SK-N-SH treated with all-trans-retinoic acid at 6 μM for 48 hours (cell line): ENCODE measurements at regions not wholly inside any gene's neighbourhood (a gene's known extent, or its start where the extent isn't known, plus 50 kb on each side); places are given as distances from the start of the nearest gene placed in this dataset.

ENCODE experiments used
- ATAC-seq: fragments of 200-7000 bp; cut with Tn5 transposase; 3 replicates; pipeline ENCODE4 v1.9.1; 2020; ENCODE audit warnings: mild to moderate bottlenecking, moderate library complexity
- BACH2 ChIP-seq: fragments of 250-450 bp; sonication (Bioruptor Pico); IDR thresholded peaks from 2 replicates; pipeline ENCODE4 v1.9.0; 2021; ENCODE audit warnings: mild to moderate bottlenecking, borderline replicate concordance
- CREB5 ChIP-seq: fragments of 250-450 bp; sonication (Bioruptor Pico); IDR thresholded peaks from 2 replicates; pipeline ENCODE4 v1.5.1; 2020; ENCODE audit warnings: low read depth, mild to moderate bottlenecking, moderate library complexity
- CSDC2 ChIP-seq: fragments of 250-450 bp; sonication (Bioruptor Pico); IDR thresholded peaks from 2 replicates; pipeline ENCODE4 v1.5.0; 2020; ENCODE audit warnings: mild to moderate bottlenecking, moderate library complexity
- CSRNP3 ChIP-seq: fragments of 250-450 bp; sonication (Bioruptor Pico); IDR thresholded peaks from 2 replicates; pipeline ENCODE4 v1.5.1; 2021; ENCODE audit warnings: mild to moderate bottlenecking, moderate library complexity
- ESRRG ChIP-seq: fragments of 250-450 bp; sonication (Bioruptor Pico); IDR thresholded peaks from 2 replicates; pipeline ENCODE4 v1.6.1; 2021; ENCODE audit warnings: mild to moderate bottlenecking
- GLIS3 ChIP-seq: fragments of 250-450 bp; sonication (Bioruptor Pico); IDR thresholded peaks from 2 replicates; pipeline ENCODE4 v1.5.0; 2020; ENCODE audit warnings: mild to moderate bottlenecking, moderate library complexity
- ISL1 ChIP-seq: fragments of 250-450 bp; sonication (Bioruptor Pico); IDR thresholded peaks from 2 replicates; pipeline ENCODE4 v2.1.2; 2022; ENCODE audit warnings: mild to moderate bottlenecking, moderate library complexity
- OSR1 ChIP-seq: fragments of 250-450 bp; sonication (Bioruptor Pico); IDR thresholded peaks from 2 replicates; pipeline ENCODE4 v1.8.0; 2022; ENCODE audit warnings: moderate library complexity, mild to moderate bottlenecking, inconsistent platforms
- PATZ1 ChIP-seq: fragments of 250-450 bp; sonication (Bioruptor Pico); IDR thresholded peaks from 2 replicates; pipeline ENCODE4 v1.8.0; 2020; ENCODE audit warnings: mild to moderate bottlenecking, moderate library complexity, borderline replicate concordance
- POU6F1 ChIP-seq: fragments of 250-450 bp; sonication (Bioruptor Pico); IDR thresholded peaks from 2 replicates; pipeline ENCODE4 v1.8.0; 2021; ENCODE audit warnings: low read depth, mild to moderate bottlenecking, moderate library complexity, borderline replicate concordance
- RARB ChIP-seq: fragments of 250-450 bp; sonication (Bioruptor Pico); IDR thresholded peaks from 2 replicates; pipeline ENCODE4 v1.8.0; 2021; ENCODE audit warnings: mild to moderate bottlenecking, moderate library complexity
- SNAI2 ChIP-seq: fragments of 250-450 bp; sonication (Bioruptor Pico); IDR thresholded peaks from 2 replicates; pipeline ENCODE4 v1.5.0; 2020; ENCODE audit warnings: mild to moderate bottlenecking, moderate library complexity
- TCF4 ChIP-seq: fragments of 250-450 bp; sonication (Bioruptor Pico); IDR thresholded peaks from 2 replicates; pipeline ENCODE4 v1.8.0; 2021; ENCODE audit warnings: mild to moderate bottlenecking, moderate library complexity, borderline replicate concordance
- TOX ChIP-seq: fragments of 250-450 bp; sonication (Bioruptor Pico); IDR thresholded peaks from 2 replicates; pipeline ENCODE4 v1.8.0; 2021; ENCODE audit warnings: mild to moderate bottlenecking, moderate library complexity, borderline replicate concordance
- TSHZ2 ChIP-seq: fragments of 250-450 bp; sonication (Bioruptor Pico); IDR thresholded peaks from 2 replicates; pipeline ENCODE4 v1.5.0; 2020; ENCODE audit warnings: mild to moderate bottlenecking, moderate library complexity
- ZC3H10 ChIP-seq: fragments of 250-450 bp; sonication (Bioruptor Pico); IDR thresholded peaks from 2 replicates; pipeline ENCODE4 v1.5.1; 2021; ENCODE audit warnings: mild to moderate bottlenecking, moderate library complexity
- ZFP3 ChIP-seq: fragments of 250-450 bp; sonication (Bioruptor Pico); IDR thresholded peaks from 2 replicates; pipeline ENCODE4 v1.5.0; 2020; ENCODE audit warnings: mild to moderate bottlenecking, moderate library complexity
- ZFP30 ChIP-seq: fragments of 450-650 bp; formaldehyde crosslinking; IDR thresholded peaks from 2 replicates; pipeline ENCODE4 v1.5.0; 2022; ENCODE audit warnings: mild to moderate bottlenecking, moderate library complexity
- ZNF70 ChIP-seq: fragments of 450-650 bp; formaldehyde crosslinking; IDR thresholded peaks from 2 replicates; pipeline ENCODE4 v1.5.0; 2020; ENCODE audit warnings: mild to moderate bottlenecking, moderate library complexity
- ZNF8 ChIP-seq: fragments of 450-650 bp; formaldehyde crosslinking; IDR thresholded peaks from 2 replicates; pipeline ENCODE4 v1.5.0; 2020; ENCODE audit warnings: mild to moderate bottlenecking, moderate library complexity

GRCh38 chr10:83931669-83932068, 207.6 kb upstream of the GHITM start:
- TF ChIP-seq RARB (CRISPR knock-in tag) (no peak), ZNF70 (no peak), ZNF8 (CRISPR knock-in tag) (no peak), ZFP3 (CRISPR knock-in tag) (no peak), SNAI2 (CRISPR knock-in tag) (no peak), CSRNP3 (CRISPR knock-in tag) (no peak), TCF4 (CRISPR knock-in tag) (no peak), ZC3H10 (no peak), OSR1 (CRISPR knock-in tag) (no peak), ESRRG (CRISPR knock-in tag) (no peak)
- ATAC-seq, result no peak

GRCh38 chr10:83932245-83932644, 207.1 kb upstream of the GHITM start:
- no peak for ATAC-seq
- TF ChIP-seq ZFP30 (CRISPR knock-in tag) (no peak), CSRNP3 (CRISPR knock-in tag) (no peak), TSHZ2 (CRISPR knock-in tag) (no peak), PATZ1 (CRISPR knock-in tag) (no peak), ESRRG (CRISPR knock-in tag) (no peak), POU6F1 (CRISPR knock-in tag) (no peak), ZNF8 (CRISPR knock-in tag) (no peak), ZNF70 (no peak), ZFP3 (CRISPR knock-in tag) (no peak), CREB5 (CRISPR knock-in tag) (no peak), CSDC2 (CRISPR knock-in tag) (no peak), OSR1 (CRISPR knock-in tag) (no peak), BACH2 (CRISPR knock-in tag) (no peak), GLIS3 (CRISPR knock-in tag) (no peak), TOX (CRISPR knock-in tag) (no peak), ZC3H10 (no peak), ISL1 (CRISPR knock-in tag) (no peak)
- TF ChIP-seq, all 23 proteins: peak for 0

GRCh38 chr10:83934062-83934461, 205.2 kb upstream of the GHITM start:
- TF ChIP-seq CSDC2 (CRISPR knock-in tag) (no peak), OSR1 (CRISPR knock-in tag) (no peak), ZNF8 (CRISPR knock-in tag) (no peak), CSRNP3 (CRISPR knock-in tag) (no peak), TSHZ2 (CRISPR knock-in tag) (no peak), ZNF70 (no peak)
- TF ChIP-seq, all 23 proteins: peak for 0
- ATAC-seq, result no peak
